Tibial nerve (tissue), 4 donors: ENCODE measurements at regions not wholly inside any gene's neighbourhood (a gene's known extent, or its start where the extent isn't known, plus 50 kb on each side); places are given as distances from the start of the nearest gene placed in this dataset. TPM values are rescaled to one million over a fixed set of nuclear protein-coding genes. Genes with fewer than 3 reads are reported as not detected.

ENCODE experiments used
- DNase-seq, 2 donors: peaks; one replicate each; pipeline ENCODE4 v3.0.0-alpha.2; 2019; ENCODE audit warnings: low spot score in 2 of 2
- H3K27ac ChIP-seq, 4 donors: fragments of 200-600 bp; sonication (generic) in 3 of 4; one replicate each; pipeline ENCODE4 v1.5.1; 2017 to 2019; ENCODE audit warnings: mild to moderate bottlenecking in 1 of 4
- H3K27me3 ChIP-seq, 2 donors: fragments of 200-600 bp; sonication (generic) in 1 of 2; one replicate each; pipeline versions ENCODE4 v1.5.1 to v1.6.0; 2017 to 2019
- H3K36me3 ChIP-seq, 3 donors: fragments of 200-600 bp; sonication (generic); one replicate each; pipeline ENCODE4 v1.5.1; 2018 to 2019
- H3K4me1 ChIP-seq, 4 donors: fragments of 200-600 bp; sonication (generic) in 3 of 4; one replicate each; pipeline ENCODE4 v1.5.1; 2017 to 2019
- H3K4me3 ChIP-seq, 4 donors: fragments of 200-600 bp; sonication (generic) in 3 of 4; one replicate each; pipeline ENCODE4 v1.5.1; 2017 to 2019; ENCODE audit warnings: mild to moderate bottlenecking in 1 of 4, moderate library complexity in 1 of 4
- H3K9me3 ChIP-seq, 4 donors: fragments of 200-600 bp; sonication (generic) in 3 of 4; one replicate each; pipeline ENCODE4 v1.5.1; 2017 to 2019
- EP300 ChIP-seq, 2 donors: sonication (generic); formaldehyde crosslinking; IDR thresholded peaks; one replicate each; pipeline ENCODE4 v1.6.1; 2017; ENCODE audit warnings: antibody characterized with exemption in 2 of 2, mild to moderate bottlenecking in 1 of 2
- POLR2A ChIP-seq, 2 donors: fragments of 450-650 bp; IDR thresholded peaks; one replicate each; pipeline ENCODE4 v1.6.1; 2017; ENCODE audit warnings: antibody characterized with exemption in 2 of 2, mild to moderate bottlenecking in 2 of 2, moderate library complexity in 2 of 2
- WGBS, 2 donors: methylation state at CpG; one replicate each; pipeline ENCODE4 v1.1.5; 2018; 5-methylcytosine and 5-hydroxymethylcytosine counted together
- small RNA-seq: library from RNA; depleted of rRNA; stranded (forward); fragments of <200 nt; gene quantifications from one replicate; pipeline ENCODE3, GENCODE V24; 2016
- TF ChIP-seq, protein P1 (sequence below), 5 experiments: fragments of 200-600 bp in 3 of 5; fragments of 450-650 bp in 2 of 5; sonication (generic) in 3 of 5; IDR thresholded peaks; one replicate each; pipeline ENCODE4 v1.5.1; 2016 to 2019; ENCODE audit warnings: antibody characterized with exemption in 5 of 5, mild to moderate bottlenecking in 3 of 5, moderate library complexity in 2 of 5

DNA sequence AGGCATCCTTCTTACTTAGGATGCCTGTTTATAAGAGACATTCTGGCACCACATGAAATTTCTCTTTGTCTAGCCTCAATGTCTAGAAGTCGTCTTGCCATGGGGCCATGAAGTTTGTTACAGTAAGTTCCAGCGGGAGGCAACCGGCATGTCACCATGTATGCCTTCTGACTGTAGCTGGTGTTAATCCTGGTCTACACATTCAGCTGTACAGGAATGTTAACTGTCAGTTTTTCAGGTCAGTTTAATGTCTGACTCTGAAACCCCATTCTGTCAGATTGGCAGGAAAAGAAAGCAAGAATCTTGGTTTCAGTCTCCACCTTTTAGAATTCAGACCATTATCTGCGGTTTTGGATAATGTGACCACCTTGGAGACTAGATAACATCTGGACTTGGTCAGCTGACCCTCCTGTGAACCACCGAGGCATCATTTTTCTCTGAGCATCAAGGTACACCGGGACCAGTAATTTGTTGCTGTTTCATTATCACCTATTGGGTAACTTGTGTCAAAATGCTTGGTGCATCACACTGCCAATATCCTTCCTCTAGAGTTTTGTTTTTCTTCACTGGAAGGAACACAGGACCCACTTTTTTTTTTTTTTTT, 228.7 kb downstream of the DOK5 start:
- no peaks in the 10 kb centered on the region for H3K4me1 ChIP-seq
- no peak for DNase-seq
- WGBS, 2 donors: 80 to 91% methylated on average over 6 of the region's 6 CpGs
- no peak for TF ChIP-seq POLR2A (IDR thresholded peaks at IDR 0.05)
- no peak for TF ChIP-seq EP300 (IDR thresholded peaks at IDR 0.05)
- TF ChIP-seq, protein P1, sequence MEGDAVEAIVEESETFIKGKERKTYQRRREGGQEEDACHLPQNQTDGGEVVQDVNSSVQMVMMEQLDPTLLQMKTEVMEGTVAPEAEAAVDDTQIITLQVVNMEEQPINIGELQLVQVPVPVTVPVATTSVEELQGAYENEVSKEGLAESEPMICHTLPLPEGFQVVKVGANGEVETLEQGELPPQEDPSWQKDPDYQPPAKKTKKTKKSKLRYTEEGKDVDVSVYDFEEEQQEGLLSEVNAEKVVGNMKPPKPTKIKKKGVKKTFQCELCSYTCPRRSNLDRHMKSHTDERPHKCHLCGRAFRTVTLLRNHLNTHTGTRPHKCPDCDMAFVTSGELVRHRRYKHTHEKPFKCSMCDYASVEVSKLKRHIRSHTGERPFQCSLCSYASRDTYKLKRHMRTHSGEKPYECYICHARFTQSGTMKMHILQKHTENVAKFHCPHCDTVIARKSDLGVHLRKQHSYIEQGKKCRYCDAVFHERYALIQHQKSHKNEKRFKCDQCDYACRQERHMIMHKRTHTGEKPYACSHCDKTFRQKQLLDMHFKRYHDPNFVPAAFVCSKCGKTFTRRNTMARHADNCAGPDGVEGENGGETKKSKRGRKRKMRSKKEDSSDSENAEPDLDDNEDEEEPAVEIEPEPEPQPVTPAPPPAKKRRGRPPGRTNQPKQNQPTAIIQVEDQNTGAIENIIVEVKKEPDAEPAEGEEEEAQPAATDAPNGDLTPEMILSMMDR (IDR thresholded peaks at IDR 0.05): no peak
- no peaks in the 10 kb centered on the region for H3K9me3 ChIP-seq
- no peak overlapping the region for H3K27ac ChIP-seq
- H3K4me3 ChIP-seq: no peak overlapping the region
- H3K36me3 ChIP-seq: no peaks in the 10 kb centered on the region
- no peaks in the 10 kb centered on the region for H3K27me3 ChIP-seq

Small RNAs in the stretch of these regions (small RNA-seq; reads per million reads assigned to genes)
- gene RNU4ATAC7P: not detected
